ENCODE measurements at regions not wholly inside any gene's neighbourhood (a gene's known extent, or its start where the extent isn't known, plus 50 kb on each side); places are given as distances from the start of the nearest gene placed in this dataset.

DNA sequence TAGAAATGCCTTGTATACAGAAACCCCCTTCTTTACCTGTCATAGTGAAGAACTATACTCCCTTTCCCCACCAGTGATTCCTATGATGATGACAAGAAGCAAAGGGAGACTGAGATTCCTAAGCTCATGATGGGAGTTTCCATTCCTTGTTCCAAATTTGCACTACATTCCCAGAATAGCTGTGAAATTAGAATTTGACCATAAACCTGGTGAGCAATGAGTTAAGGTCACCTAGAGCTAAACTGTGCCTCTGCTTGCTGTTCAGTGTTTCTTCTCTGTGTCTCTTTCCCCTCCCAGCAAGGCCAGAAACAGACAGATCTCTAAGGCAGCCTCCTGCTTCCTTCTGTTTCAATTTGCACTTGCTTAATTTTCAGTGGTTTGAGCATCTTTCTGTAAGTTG is 332.1 kb downstream of the PIK3R1 start:
- Histone ChIP-seq H3K4me3 (ENCODE audit: low read length) (no peak overlapping the region), H3K9me3 (ENCODE audit: control insufficient read depth in 1 of 2, insufficient read depth in 1 of 2, low read length in 2 of 2) (no peaks in the 10 kb centered on the region), H3K36me3 (ENCODE audit: insufficient read depth, low read length) (no peaks in the 10 kb centered on the region), H3K27me3 (ENCODE audit: control insufficient read depth in 1 of 2, insufficient read depth in 2 of 2, low read length in 2 of 2) (no peaks in the 10 kb centered on the region), H3K27ac (ENCODE audit: low read depth in 1 of 2, low read length in 2 of 2) (no peak overlapping the region), H3K4me1 (ENCODE audit: insufficient read depth, low read length) (no peaks in the 10 kb centered on the region)
- TF ChIP-seq, protein P1, sequence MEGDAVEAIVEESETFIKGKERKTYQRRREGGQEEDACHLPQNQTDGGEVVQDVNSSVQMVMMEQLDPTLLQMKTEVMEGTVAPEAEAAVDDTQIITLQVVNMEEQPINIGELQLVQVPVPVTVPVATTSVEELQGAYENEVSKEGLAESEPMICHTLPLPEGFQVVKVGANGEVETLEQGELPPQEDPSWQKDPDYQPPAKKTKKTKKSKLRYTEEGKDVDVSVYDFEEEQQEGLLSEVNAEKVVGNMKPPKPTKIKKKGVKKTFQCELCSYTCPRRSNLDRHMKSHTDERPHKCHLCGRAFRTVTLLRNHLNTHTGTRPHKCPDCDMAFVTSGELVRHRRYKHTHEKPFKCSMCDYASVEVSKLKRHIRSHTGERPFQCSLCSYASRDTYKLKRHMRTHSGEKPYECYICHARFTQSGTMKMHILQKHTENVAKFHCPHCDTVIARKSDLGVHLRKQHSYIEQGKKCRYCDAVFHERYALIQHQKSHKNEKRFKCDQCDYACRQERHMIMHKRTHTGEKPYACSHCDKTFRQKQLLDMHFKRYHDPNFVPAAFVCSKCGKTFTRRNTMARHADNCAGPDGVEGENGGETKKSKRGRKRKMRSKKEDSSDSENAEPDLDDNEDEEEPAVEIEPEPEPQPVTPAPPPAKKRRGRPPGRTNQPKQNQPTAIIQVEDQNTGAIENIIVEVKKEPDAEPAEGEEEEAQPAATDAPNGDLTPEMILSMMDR (IDR thresholded peaks at IDR 0.05) = no peak
- H3K9me3 Mint-ChIP-seq = no peaks in the 10 kb centered on the region
- peaks cover 8% of the 10 kb centered on the region for H3K27me3 Mint-ChIP-seq
- no peaks in the 10 kb centered on the region for H3K36me3 Mint-ChIP-seq (ENCODE audit: low read depth)
- DNase-seq (no peak), ATAC-seq (ENCODE audit: poor library complexity) (no peak)
- POLR2A ChIA-PET = no interaction called here
- intact Hi-C loops (cut with DNase I, micrococcal nuclease) = no loop called here
- CTCF ChIA-PET = no interaction called here
- H3K4me3 Mint-ChIP-seq = no peak overlapping the region
- peaks cover 8% of the 10 kb centered on the region for H3K4me1 Mint-ChIP-seq (ENCODE audit: low read depth)
- no peak overlapping the region for H3K27ac Mint-ChIP-seq

DNA sequence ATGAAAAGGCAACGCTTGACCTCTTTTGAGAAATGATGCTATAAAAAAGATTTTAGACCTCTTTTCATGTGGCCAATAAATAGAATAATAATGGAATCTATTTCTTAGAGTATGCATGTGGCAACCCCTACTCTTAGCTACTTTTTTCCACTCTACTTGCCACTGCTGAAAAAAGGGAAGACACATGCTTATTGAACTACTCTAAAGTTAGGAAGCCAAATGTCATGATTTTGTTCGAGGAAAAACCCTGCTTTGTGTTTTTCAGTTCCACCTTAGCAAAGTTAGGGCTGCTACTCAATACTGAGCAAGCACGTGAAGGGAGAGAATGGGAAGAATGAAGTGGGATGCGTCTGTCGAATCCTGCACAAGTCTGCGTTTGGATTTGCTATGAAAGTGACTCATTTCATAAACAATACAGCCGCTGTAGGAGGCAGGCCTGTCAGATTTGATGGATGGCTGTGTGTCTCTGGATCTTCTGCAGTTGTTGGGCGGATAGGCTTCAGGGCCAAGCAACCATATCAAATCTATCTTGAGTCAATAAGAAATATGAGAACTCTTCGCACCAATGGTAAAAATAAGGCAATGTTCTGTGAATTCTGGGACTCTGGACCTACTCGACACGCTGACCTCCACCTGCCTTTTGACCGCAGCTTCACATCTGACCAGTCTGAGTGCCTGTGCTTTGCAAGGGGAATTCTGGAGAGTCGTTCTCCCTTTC is 333.6 kb downstream of the PIK3R1 start:
- Mint-ChIP-seq H3K27ac (no peak overlapping the region), H3K4me1 (ENCODE audit: low read depth) (no peaks in the 10 kb centered on the region), H3K9me3 (no peaks in the 10 kb centered on the region), H3K27me3 (no peaks in the 10 kb centered on the region), H3K36me3 (ENCODE audit: low read depth) (no peaks in the 10 kb centered on the region), H3K4me3 (no peak overlapping the region)
- POLR2A ChIA-PET = no interaction called here
- Histone ChIP-seq H3K36me3 (ENCODE audit: insufficient read depth, low read length) (no peaks in the 10 kb centered on the region), H3K9me3 (ENCODE audit: control insufficient read depth in 1 of 2, insufficient read depth in 1 of 2, low read length in 2 of 2) (no peaks in the 10 kb centered on the region), H3K27me3 (ENCODE audit: control insufficient read depth in 1 of 2, insufficient read depth in 2 of 2, low read length in 2 of 2) (no peaks in the 10 kb centered on the region), H3K4me1 (ENCODE audit: insufficient read depth, low read length) (no peaks in the 10 kb centered on the region), H3K4me3 (ENCODE audit: low read length) (no peak overlapping the region), H3K27ac (ENCODE audit: low read depth in 1 of 2, low read length in 2 of 2) (no peak overlapping the region)
- DNase-seq (no peak), ATAC-seq (ENCODE audit: poor library complexity) (no peak)
- TF ChIP-seq, protein P1 (IDR thresholded peaks at IDR 0.05) = no peak
- CTCF ChIA-PET = no interaction called here
- intact Hi-C loops (cut with DNase I, micrococcal nuclease) = no loop called here

DNA sequence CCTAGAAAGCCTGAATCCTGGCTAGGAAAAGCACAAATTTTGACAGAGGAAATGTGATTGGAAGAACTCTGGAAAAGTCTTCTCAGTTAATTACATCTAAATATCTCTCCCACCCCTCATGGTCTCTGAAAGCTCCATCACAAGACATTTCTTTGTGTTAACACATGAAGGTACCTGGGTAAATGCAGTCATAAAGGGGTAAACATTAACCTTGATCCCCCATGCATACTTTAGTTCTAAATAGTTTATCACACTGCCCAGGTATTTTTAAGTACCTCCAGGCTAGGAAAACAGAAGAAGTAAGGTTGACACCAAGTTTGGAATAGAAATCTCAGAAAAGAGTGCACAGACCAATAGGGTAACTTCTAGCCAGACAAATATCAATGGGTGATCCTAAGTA is 334.5 kb downstream of the PIK3R1 start:
- Histone ChIP-seq H3K27me3 (ENCODE audit: control insufficient read depth in 1 of 2, insufficient read depth in 2 of 2, low read length in 2 of 2) (no peaks in the 10 kb centered on the region), H3K36me3 (ENCODE audit: insufficient read depth, low read length) (no peaks in the 10 kb centered on the region), H3K9me3 (ENCODE audit: control insufficient read depth in 1 of 2, insufficient read depth in 1 of 2, low read length in 2 of 2) (no peaks in the 10 kb centered on the region), H3K27ac (ENCODE audit: low read depth in 1 of 2, low read length in 2 of 2) (no peak overlapping the region), H3K4me3 (ENCODE audit: low read length) (no peak overlapping the region), H3K4me1 (ENCODE audit: insufficient read depth, low read length) (no peaks in the 10 kb centered on the region)
- ChIA-PET POLR2A (no interaction called here), CTCF (no interaction called here)
- Mint-ChIP-seq H3K27ac (no peak overlapping the region), H3K9me3 (no peaks in the 10 kb centered on the region), H3K4me3 (no peak overlapping the region), H3K36me3 (ENCODE audit: low read depth) (no peaks in the 10 kb centered on the region), H3K4me1 (ENCODE audit: low read depth) (no peaks in the 10 kb centered on the region), H3K27me3 (no peaks in the 10 kb centered on the region)
- TF ChIP-seq, protein P1 (IDR thresholded peaks at IDR 0.05) = no peak
- no peak for DNase-seq
- intact Hi-C loops (cut with DNase I, micrococcal nuclease) = no loop called here
- ATAC-seq (ENCODE audit: poor library complexity) = no peak

Data from CD4-positive, alpha-beta T cell (primary cell).